ENCODE measurements at regions not wholly inside any gene's neighbourhood (a gene's known extent, or its start where the extent isn't known, plus 50 kb on each side); places are given as distances from the start of the nearest gene placed in this dataset.

DNA sequence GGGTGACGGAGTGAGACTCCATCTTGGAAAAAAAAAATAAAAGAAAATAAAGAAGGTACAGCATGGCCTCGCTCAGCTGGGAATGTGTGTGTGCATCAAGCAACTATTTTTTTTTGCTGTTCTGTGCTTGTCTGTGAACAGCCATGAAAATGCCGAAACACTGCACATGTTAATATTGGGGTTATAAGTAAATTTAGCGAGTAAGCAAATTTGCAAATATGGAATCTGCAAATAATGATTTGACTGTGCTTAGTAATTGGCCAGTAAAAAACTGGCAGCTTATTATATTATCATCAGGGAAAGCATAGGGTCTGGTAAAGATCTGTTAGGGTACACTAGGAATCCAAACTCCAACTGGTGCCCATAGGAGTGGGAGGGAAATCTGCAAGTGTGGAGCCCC is 278.1 kb upstream of the KLF4 start:
- TF ChIP-seq, protein P1, sequence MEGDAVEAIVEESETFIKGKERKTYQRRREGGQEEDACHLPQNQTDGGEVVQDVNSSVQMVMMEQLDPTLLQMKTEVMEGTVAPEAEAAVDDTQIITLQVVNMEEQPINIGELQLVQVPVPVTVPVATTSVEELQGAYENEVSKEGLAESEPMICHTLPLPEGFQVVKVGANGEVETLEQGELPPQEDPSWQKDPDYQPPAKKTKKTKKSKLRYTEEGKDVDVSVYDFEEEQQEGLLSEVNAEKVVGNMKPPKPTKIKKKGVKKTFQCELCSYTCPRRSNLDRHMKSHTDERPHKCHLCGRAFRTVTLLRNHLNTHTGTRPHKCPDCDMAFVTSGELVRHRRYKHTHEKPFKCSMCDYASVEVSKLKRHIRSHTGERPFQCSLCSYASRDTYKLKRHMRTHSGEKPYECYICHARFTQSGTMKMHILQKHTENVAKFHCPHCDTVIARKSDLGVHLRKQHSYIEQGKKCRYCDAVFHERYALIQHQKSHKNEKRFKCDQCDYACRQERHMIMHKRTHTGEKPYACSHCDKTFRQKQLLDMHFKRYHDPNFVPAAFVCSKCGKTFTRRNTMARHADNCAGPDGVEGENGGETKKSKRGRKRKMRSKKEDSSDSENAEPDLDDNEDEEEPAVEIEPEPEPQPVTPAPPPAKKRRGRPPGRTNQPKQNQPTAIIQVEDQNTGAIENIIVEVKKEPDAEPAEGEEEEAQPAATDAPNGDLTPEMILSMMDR (IDR thresholded peaks at IDR 0.05): no peak
- TF ChIP-seq POLR2A (IDR thresholded peaks at IDR 0.05): no peak
